ENCODE measurements at regions not wholly inside any gene's neighbourhood (a gene's known extent, or its start where the extent isn't known, plus 50 kb on each side); places are given as distances from the start of the nearest gene placed in this dataset.

DNA sequence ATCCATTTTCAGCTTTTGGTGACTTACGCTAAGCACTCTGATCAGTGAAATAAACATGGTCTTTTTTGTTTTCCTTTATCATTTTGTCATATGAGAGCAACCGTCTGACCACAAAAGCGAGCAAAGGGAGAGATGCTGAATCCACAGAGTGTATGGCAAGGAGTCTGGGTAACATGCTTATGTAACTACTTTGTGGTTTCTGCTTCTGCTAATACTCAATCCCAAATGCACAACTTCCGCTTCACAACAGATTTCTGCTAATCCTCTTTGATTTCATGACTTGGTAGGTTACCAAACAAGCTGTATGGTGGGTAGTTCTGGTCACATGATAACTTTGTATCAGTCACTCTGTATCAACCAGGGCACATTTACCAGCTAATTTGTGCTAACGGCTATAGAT is 908.4 kb upstream of the CRIM1 start:
- TF ChIP-seq EZH2phosphoT487 (conservative IDR thresholded peaks at IDR 0.05; ENCODE audit: low read length): no peak
- TF ChIP-seq, protein P1, sequence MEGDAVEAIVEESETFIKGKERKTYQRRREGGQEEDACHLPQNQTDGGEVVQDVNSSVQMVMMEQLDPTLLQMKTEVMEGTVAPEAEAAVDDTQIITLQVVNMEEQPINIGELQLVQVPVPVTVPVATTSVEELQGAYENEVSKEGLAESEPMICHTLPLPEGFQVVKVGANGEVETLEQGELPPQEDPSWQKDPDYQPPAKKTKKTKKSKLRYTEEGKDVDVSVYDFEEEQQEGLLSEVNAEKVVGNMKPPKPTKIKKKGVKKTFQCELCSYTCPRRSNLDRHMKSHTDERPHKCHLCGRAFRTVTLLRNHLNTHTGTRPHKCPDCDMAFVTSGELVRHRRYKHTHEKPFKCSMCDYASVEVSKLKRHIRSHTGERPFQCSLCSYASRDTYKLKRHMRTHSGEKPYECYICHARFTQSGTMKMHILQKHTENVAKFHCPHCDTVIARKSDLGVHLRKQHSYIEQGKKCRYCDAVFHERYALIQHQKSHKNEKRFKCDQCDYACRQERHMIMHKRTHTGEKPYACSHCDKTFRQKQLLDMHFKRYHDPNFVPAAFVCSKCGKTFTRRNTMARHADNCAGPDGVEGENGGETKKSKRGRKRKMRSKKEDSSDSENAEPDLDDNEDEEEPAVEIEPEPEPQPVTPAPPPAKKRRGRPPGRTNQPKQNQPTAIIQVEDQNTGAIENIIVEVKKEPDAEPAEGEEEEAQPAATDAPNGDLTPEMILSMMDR (IDR thresholded peaks at IDR 0.05; ENCODE audit: insufficient read depth, low read length, poor library complexity, severe bottlenecking): no peak

All from SU-DHL-6 (cell line).